Spleen (tissue), 11 donors: ENCODE measurements at regions not wholly inside any gene's neighbourhood (a gene's known extent, or its start where the extent isn't known, plus 50 kb on each side); places are given as distances from the start of the nearest gene placed in this dataset.
A peak's percentile ranks its signal among the peaks of the same experiment; 100 is the strongest.

ENCODE experiments used
- DNase-seq: peaks from one replicate; pipeline ENCODE4 v3.0.0-alpha.2; 2020
- H3K27ac ChIP-seq, 8 donors: fragments of 200-600 bp; sonication (generic) in 7 of 8; 1 replicate in 4 of 8; 2 replicates in 4 of 8; pipeline versions ENCODE4 v1.5.0 to v1.8.0; 2016 to 2021; ENCODE audit warnings: inconsistent platforms in 4 of 8, mild to moderate bottlenecking in 4 of 8, moderate library complexity in 1 of 8
- H3K27me3 ChIP-seq, 7 donors: fragments of 200-600 bp; sonication (generic) in 6 of 7; replicated peaks in 1 of 7; 1 replicate in 4 of 7; 2 replicates in 3 of 7; pipeline versions ENCODE4 v1.5.0 to v1.8.0; 2016 to 2021; ENCODE audit warnings: inconsistent platforms in 3 of 7, mild to moderate bottlenecking in 1 of 7
- H3K36me3 ChIP-seq, 6 donors: fragments of 200-600 bp; sonication (generic) in 5 of 6; 1 replicate in 4 of 6; 2 replicates in 2 of 6; pipeline versions ENCODE4 v1.5.0 to v1.8.0; 2016 to 2021; ENCODE audit warnings: inconsistent platforms in 2 of 6
- H3K4me1 ChIP-seq, 6 donors: fragments of 200-600 bp; sonication (generic) in 5 of 6; 1 replicate in 3 of 6; 2 replicates in 3 of 6; pipeline versions ENCODE4 v1.5.0 to v1.8.0; 2016 to 2021; ENCODE audit warnings: inconsistent platforms in 3 of 6
- H3K4me3 ChIP-seq, 8 donors: fragments of 200-600 bp; sonication (generic) in 7 of 8; 1 replicate in 4 of 8; 2 replicates in 4 of 8; pipeline versions ENCODE4 v1.5.0 to v1.8.0; 2016 to 2021; ENCODE audit warnings: inconsistent platforms in 4 of 8, mild to moderate bottlenecking in 4 of 8, moderate library complexity in 2 of 8
- H3K9me3 ChIP-seq, 8 donors: fragments of 200-600 bp; sonication (generic) in 7 of 8; 1 replicate in 4 of 8; 2 replicates in 4 of 8; pipeline versions ENCODE4 v1.5.0 to v1.8.0; 2016 to 2021; ENCODE audit warnings: inconsistent platforms in 4 of 8
- CTCF ChIP-seq, 11 experiments: fragments of 200-600 bp in 7 of 11; fragments of 450-650 bp in 4 of 11; sonication (generic) in 4 of 11; IDR thresholded peaks in 8 of 11; conservative IDR thresholded peaks in 3 of 11; 1 replicate in 7 of 11; 2 replicates in 4 of 11; pipeline versions ENCODE4 v1.4.0 to v1.8.0; 2016 to 2021; ENCODE audit warnings: antibody characterized with exemption in 11 of 11, inconsistent platforms in 4 of 11, mild to moderate bottlenecking in 1 of 11
- POLR2A ChIP-seq, 3 donors: fragments of 450-650 bp; IDR thresholded peaks; one replicate each; pipeline ENCODE4 v1.5.1; 2017; ENCODE audit warnings: antibody characterized with exemption in 3 of 3, mild to moderate bottlenecking in 1 of 3
- POLR2AphosphoS5 ChIP-seq, 3 donors: sonication (generic); formaldehyde crosslinking; IDR thresholded peaks; one replicate each; pipeline ENCODE4 v1.5.1; 2017; ENCODE audit warnings: antibody characterized with exemption in 3 of 3
- WGBS, 5 donors: extraction: QIAGEN DNeasy Blood & Tissue Kit in 3 of 5; methylation state at CpG; one replicate each; pipeline versions ENCODE4 v1.1.5 to v1.1.7; 2013 to 2018; 5-methylcytosine and 5-hydroxymethylcytosine counted together
- intact Hi-C: fragments of 100-400 bp; cut with DNase I; formaldehyde crosslinking; loops from one replicate; pipeline ENCODE4 v1.15.0; 2023; ENCODE audit warnings: low total_unique reads
- donor health status: healthy with polysubstance abuse.
- donor health status: DM: no; HTN: no; CAD: no; lungs with moderate emphysema.
- donor health status: DM: no; HTN: no; CAD: no.
- donor health status: Bipolar disorder and iron deficiency.
- donor health status: healthy.
- donor health status: DM: no; HTN: no; CAD: no.
- donor health status: DM: yes; HTN: yes; CAD: no.

DNA sequence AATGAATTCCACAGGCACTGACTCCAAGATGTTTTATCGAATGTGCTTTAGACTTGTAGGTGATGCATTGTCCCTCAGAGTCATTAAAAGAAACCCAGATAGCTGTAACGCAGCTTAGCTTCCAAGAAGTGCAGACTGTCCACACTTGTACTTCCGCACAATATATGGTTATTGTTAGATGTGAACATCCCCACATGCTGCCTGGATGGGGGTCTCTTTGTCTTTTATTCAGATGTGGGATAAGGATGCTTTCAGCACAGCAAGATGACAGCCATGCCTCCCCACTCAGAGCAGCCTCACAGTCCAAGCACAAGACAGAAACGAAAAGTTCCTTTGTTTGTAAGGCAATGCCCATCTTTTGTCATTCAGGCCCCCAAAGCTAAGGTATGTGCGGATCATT is 416.6 kb downstream of the HRH4 start:
- Histone ChIP-seq H3K36me3 (no peaks in the 10 kb centered on the region), H3K9me3 (peaks cover 0 to 3% (median 0%) of the 10 kb centered on the region in 8 donors), H3K4me3 (no peak overlapping the region), H3K27me3 (no peaks in the 10 kb centered on the region), H3K27ac (no peak overlapping the region), H3K4me1 (no peaks in the 10 kb centered on the region)
- intact Hi-C loops, result loop anchor here (10.0 kb wide), 3 partner anchors 58 to 958 kb away; no protein-coding TSS in a partner anchor
- WGBS, 5 donors, result 88 to 94% (median 91%) methylated on average over 5 of the region's 5 CpGs
- DNase-seq, result no peak
- TF ChIP-seq POLR2A (IDR thresholded peaks at IDR 0.05), result no peak

GRCh38 chr18:24877546-24877945 is 417.1 kb downstream of the HRH4 start:
- no peak for DNase-seq
- Histone ChIP-seq H3K36me3 (no peaks in the 10 kb centered on the region), H3K27me3 (no peaks in the 10 kb centered on the region), H3K4me3 (no peak overlapping the region), H3K4me1 (no peaks in the 10 kb centered on the region), H3K27ac (no peak overlapping the region), H3K9me3 (peaks cover 0 to 3% (median 0%) of the 10 kb centered on the region in 8 donors)
- WGBS, 5 donors, result 63 to 82% (median 76%) methylated on average over 6 of the region's 6 CpGs
- TF ChIP-seq POLR2A (IDR thresholded peaks at IDR 0.05) (no peak), CTCF (IDR thresholded peaks at IDR 0.05 in 8 of 11, conservative IDR thresholded peaks at IDR 0.05 in 3 of 11) (no peak), POLR2AphosphoS5 (IDR thresholded peaks at IDR 0.05) (no peak)
- intact Hi-C loops, result loop anchor here (10.0 kb wide), 3 partner anchors 57 to 957 kb away; no protein-coding TSS in a partner anchor

DNA sequence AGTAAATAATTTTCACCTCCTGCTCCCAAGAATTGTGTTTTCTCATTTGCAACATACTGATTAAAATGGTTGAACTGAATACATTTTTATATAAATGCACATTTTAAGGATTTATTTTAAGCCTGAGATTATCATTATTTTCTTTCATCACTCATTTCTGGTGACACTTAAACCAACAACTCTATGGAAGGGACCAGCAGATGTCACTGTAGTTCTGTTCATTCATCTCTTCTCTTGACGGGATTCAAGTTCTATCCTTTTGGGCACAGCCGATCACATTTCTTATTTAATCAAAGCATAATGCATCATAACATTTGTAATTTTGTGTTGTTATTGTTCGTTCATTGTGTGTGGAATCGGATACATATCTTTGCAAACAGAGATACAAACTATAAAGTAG is 417.9 kb downstream of the HRH4 start:
- no peaks in the 10 kb centered on the region for H3K27me3 ChIP-seq
- intact Hi-C loops, result loop anchor here (10.0 kb wide), 3 partner anchors 57 to 957 kb away; no protein-coding TSS in a partner anchor
- H3K27ac ChIP-seq, result no peak overlapping the region
- 20 to 35% (median 24%) methylated on average over 4 of the region's 4 CpGs for WGBS, 5 donors
- TF ChIP-seq POLR2A (IDR thresholded peaks at IDR 0.05), result no peak
- TF ChIP-seq CTCF (IDR thresholded peaks at IDR 0.05 in 8 of 11, conservative IDR thresholded peaks at IDR 0.05 in 3 of 11), result peak in 9 of 11 experiments; percentile 28 to 68 (median 46)
- TF ChIP-seq POLR2AphosphoS5 (IDR thresholded peaks at IDR 0.05), result no peak
- H3K4me1 ChIP-seq, result no peaks in the 10 kb centered on the region
- no peaks in the 10 kb centered on the region for H3K36me3 ChIP-seq
- H3K9me3 ChIP-seq, result peaks cover 0 to 3% (median 0%) of the 10 kb centered on the region in 8 donors
- DNase-seq, result no peak
- H3K4me3 ChIP-seq, result no peak overlapping the region

GRCh38 chr18:24885276-24885675 is 424.8 kb downstream of the HRH4 start:
- H3K27me3 ChIP-seq, result no peaks in the 10 kb centered on the region
- whole genome bisulfite sequencing, 5 donors, result 52 to 85% (median 74%) methylated on average over 2 of the region's 2 CpGs
- no peaks in the 10 kb centered on the region for H3K36me3 ChIP-seq
- H3K4me1 ChIP-seq, result no peaks in the 10 kb centered on the region
- intact Hi-C loops, result no loop called here
- DNase-seq, result no peak
- H3K9me3 ChIP-seq, result no peaks in the 10 kb centered on the region
- TF ChIP-seq POLR2A (IDR thresholded peaks at IDR 0.05) (no peak), CTCF (IDR thresholded peaks at IDR 0.05 in 8 of 11, conservative IDR thresholded peaks at IDR 0.05 in 3 of 11) (no peak), POLR2AphosphoS5 (IDR thresholded peaks at IDR 0.05) (peak in 1 of 3 donors; percentile 36)
- H3K4me3 ChIP-seq, result no peak overlapping the region
- peak overlapping the region in 7 of 8 donors; percentile 59 to 82 (median 62) for H3K27ac ChIP-seq

GRCh38 chr18:24894880-24895279 is 434.4 kb downstream of the HRH4 start:
- DNase-seq, result no peak
- no peak overlapping the region for H3K4me3 ChIP-seq
- whole genome bisulfite sequencing, 5 donors, result 43 to 52% (median 44%) methylated on average over 2 of the region's 2 CpGs
- no peaks in the 10 kb centered on the region for H3K36me3 ChIP-seq
- H3K9me3 ChIP-seq, result no peaks in the 10 kb centered on the region
- H3K27me3 ChIP-seq, result no peaks in the 10 kb centered on the region
- H3K27ac ChIP-seq, result no peak overlapping the region
- intact Hi-C loops, result no loop called here
- no peak for TF ChIP-seq CTCF (IDR thresholded peaks at IDR 0.05 in 8 of 11, conservative IDR thresholded peaks at IDR 0.05 in 3 of 11)
- TF ChIP-seq POLR2A (IDR thresholded peaks at IDR 0.05), result no peak
- TF ChIP-seq POLR2AphosphoS5 (IDR thresholded peaks at IDR 0.05), result no peak
- peaks cover 0 to 4% (median 0%) of the 10 kb centered on the region in 6 donors for H3K4me1 ChIP-seq
